ENCODE measurements at regions not wholly inside any gene's neighbourhood (a gene's known extent, or its start where the extent isn't known, plus 50 kb on each side); places are given as distances from the start of the nearest gene placed in this dataset.

GRCh38 chr6:2549834-2550233, 200.9 kb downstream of the MYLK4 start:
- H3K9me3 ChIP-seq (replicated peaks in 1 of 3), result no peaks in the 10 kb centered on the region
- no peaks in the 10 kb centered on the region for H3K27me3 ChIP-seq
- H3K4me1 ChIP-seq (replicated peaks in 1 of 2), result no peaks in the 10 kb centered on the region
- H3K4me3 ChIP-seq, result no peak overlapping the region
- DNase-seq, result no peak
- no peak for TF ChIP-seq POLR2A (IDR thresholded peaks at IDR 0.05)
- TF ChIP-seq CTCF (IDR thresholded peaks at IDR 0.05), result no peak
- 56 to 94% (median 78%) methylated on average over 3 of the region's 3 CpGs for WGBS, 4 donors
- H3K36me3 ChIP-seq (replicated peaks in 1 of 2), result no peaks in the 10 kb centered on the region
- intact Hi-C loops (cut with DNase I), result no loop called here
- H3K27ac ChIP-seq, result no peak overlapping the region

DNA sequence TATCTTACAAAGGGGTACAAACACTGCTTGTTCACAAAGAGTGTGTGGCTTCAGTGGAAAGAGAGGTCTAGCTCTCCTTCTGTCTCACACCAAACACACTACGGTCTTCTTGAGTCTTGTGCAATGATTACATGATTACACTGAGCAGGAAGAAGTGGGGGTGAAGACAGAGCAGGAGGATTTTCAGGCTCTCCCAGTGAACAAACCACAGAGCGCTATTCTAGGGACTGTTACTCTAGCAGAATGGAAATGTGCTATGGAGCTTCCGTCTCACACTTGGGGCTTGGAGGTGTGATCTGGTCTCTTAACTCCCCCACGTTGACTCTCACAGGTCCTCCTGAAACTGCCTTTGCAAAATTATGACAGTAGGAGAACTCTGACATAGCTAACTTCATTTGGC, 203.4 kb downstream of the MYLK4 start:
- TF ChIP-seq POLR2A (IDR thresholded peaks at IDR 0.05) (no peak), CTCF (IDR thresholded peaks at IDR 0.05) (no peak)
- Histone ChIP-seq H3K36me3 (replicated peaks in 1 of 2) (no peaks in the 10 kb centered on the region), H3K27me3 (peaks cover 8% of the 10 kb centered on the region), H3K4me3 (no peak overlapping the region), H3K27ac (no peak overlapping the region), H3K9me3 (replicated peaks in 1 of 3) (no peaks in the 10 kb centered on the region), H3K4me1 (replicated peaks in 1 of 2) (no peaks in the 10 kb centered on the region)
- DNase-seq, result no peak
- intact Hi-C loops (cut with DNase I), result no loop called here
- whole genome bisulfite sequencing, 4 donors, result 68 to 74% (median 71%) methylated on average over 4 of the region's 4 CpGs

DNA sequence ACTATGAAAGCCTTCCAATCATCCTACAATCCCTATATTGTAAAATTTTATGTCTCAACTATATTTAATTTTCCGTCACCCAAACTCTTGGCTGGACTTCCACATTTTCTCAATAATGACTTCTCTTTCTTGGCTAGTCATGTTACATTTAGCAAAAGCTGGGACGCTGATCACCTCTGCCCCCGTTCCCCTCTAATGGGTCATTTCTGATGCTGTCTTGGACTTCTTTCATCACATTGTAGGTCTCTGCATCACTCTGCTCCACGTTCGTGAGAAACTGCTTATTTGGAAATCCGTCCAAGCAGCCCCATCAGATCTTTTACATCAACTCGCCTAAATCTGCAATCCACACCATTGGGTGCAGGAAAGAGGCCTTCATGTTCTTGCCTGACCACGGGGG, 203.8 kb downstream of the MYLK4 start:
- 73 to 85% (median 77%) methylated on average over 8 of the region's 8 CpGs for WGBS, 4 donors
- DNase-seq, result no peak
- TF ChIP-seq CTCF (IDR thresholded peaks at IDR 0.05) (no peak), POLR2A (IDR thresholded peaks at IDR 0.05) (no peak)
- H3K27ac ChIP-seq, result no peak overlapping the region
- intact Hi-C loops (cut with DNase I), result no loop called here
- no peaks in the 10 kb centered on the region for H3K36me3 ChIP-seq (replicated peaks in 1 of 2)
- no peaks in the 10 kb centered on the region for H3K9me3 ChIP-seq (replicated peaks in 1 of 3)
- no peak overlapping the region for H3K4me3 ChIP-seq
- H3K4me1 ChIP-seq (replicated peaks in 1 of 2), result no peaks in the 10 kb centered on the region
- peaks cover 8% of the 10 kb centered on the region for H3K27me3 ChIP-seq

GRCh38 chr6:2545383-2546038, 205.2 kb downstream of the MYLK4 start:
- no peak overlapping the region for H3K4me3 ChIP-seq
- H3K27ac ChIP-seq, result no peak overlapping the region
- H3K9me3 ChIP-seq (replicated peaks in 1 of 3), result no peaks in the 10 kb centered on the region
- H3K27me3 ChIP-seq, result peaks cover 8% of the 10 kb centered on the region
- no peaks in the 10 kb centered on the region for H3K36me3 ChIP-seq (replicated peaks in 1 of 2)
- DNase-seq, result no peak
- WGBS, 4 donors, result 81 to 88% (median 85%) methylated on average over 6 of the region's 6 CpGs
- TF ChIP-seq POLR2A (IDR thresholded peaks at IDR 0.05), result no peak
- no peak for TF ChIP-seq CTCF (IDR thresholded peaks at IDR 0.05)
- intact Hi-C loops (cut with DNase I), result no loop called here
- no peaks in the 10 kb centered on the region for H3K4me1 ChIP-seq (replicated peaks in 1 of 2)

All from adrenal gland (tissue), 9 donors.